Psoas muscle (tissue), 7 donors: ENCODE measurements at regions not wholly inside any gene's neighbourhood (a gene's known extent, or its start where the extent isn't known, plus 50 kb on each side); places are given as distances from the start of the nearest gene placed in this dataset.

Source experiments
- ATAC-seq, 4 donors: fragments of 200-7000 bp; cut with Tn5 transposase; one replicate each; pipeline ENCODE4 v1.9.1; 2020; ENCODE audit warnings: moderate library complexity in 3 of 4, mild to moderate bottlenecking in 2 of 4
- DNase-seq, 2 donors: peaks; one replicate each; pipeline ENCODE4 v3.0.0-alpha.2; 2020
- H3K27ac ChIP-seq: fragments of 200-600 bp; one replicate; pipeline ENCODE4 v1.8.0; 2022
- H3K27me3 ChIP-seq, 3 donors: fragments of 200-600 bp in 1 of 3; one replicate each; pipeline versions ENCODE4 v1.6.1 to v1.8.0; 2013 to 2022; ENCODE audit warnings: low read length in 2 of 3, mild to moderate bottlenecking in 2 of 3, moderate library complexity in 1 of 3; ENCODE audit not compliant: insufficient read depth in 3 of 3
- H3K36me3 ChIP-seq, 2 donors: fragments of 200-600 bp in 1 of 2; one replicate each; pipeline versions ENCODE4 v1.6.1 to v1.8.0; 2013 to 2022; ENCODE audit warnings: low read depth in 1 of 2, mild to moderate bottlenecking in 1 of 2, moderate library complexity in 1 of 2; ENCODE audit not compliant: insufficient read depth in 1 of 2
- H3K4me1 ChIP-seq: fragments of 200-600 bp; one replicate; pipeline ENCODE4 v1.8.0; 2022
- H3K4me3 ChIP-seq: fragments of 200-600 bp; one replicate; pipeline ENCODE4 v1.8.0; 2022; ENCODE audit warnings: mild to moderate bottlenecking
- H3K9me3 ChIP-seq: fragments of 200-600 bp; one replicate; pipeline ENCODE4 v1.8.0; 2022
- CTCF ChIP-seq: fragments of 200-600 bp; IDR thresholded peaks from one replicate; pipeline ENCODE4 v1.8.0; 2022; ENCODE audit warnings: antibody characterized with exemption
- WGBS, 3 donors: extraction: QIAGEN DNeasy Blood & Tissue Kit; methylation state at CpG; one replicate each; pipeline versions ENCODE4 v1.1.6 to v1.1.7; 2013; 5-methylcytosine and 5-hydroxymethylcytosine counted together
- intact Hi-C, 2 donors: fragments of 100-400 bp; cut with DNase I; formaldehyde crosslinking; loops; one replicate each; pipeline versions ENCODE4 v1.11.0 to v1.14.2; 2022
- donor health status: healthy with polysubstance abuse.
- donor health status: DM: no; HTN: no; CAD: no; lungs with moderate emphysema.
- donor health status: Bipolar disorder and iron deficiency.
- donor health status: healthy.
- donor health status: DM: yes; HTN: yes; CAD: no.
- donor health status: DM: no; HTN: no; CAD: no.
- donor health status: DM: yes; HTN: yes; CAD: no.

GRCh38 chr1:207971331-207972219, 60.6 kb upstream of the CD34 start:
- no peaks in the 10 kb centered on the region for H3K9me3 ChIP-seq
- TF ChIP-seq CTCF: no peak
- peaks cover 0 to 3% (median 0%) of the 10 kb centered on the region in 3 donors for H3K27me3 ChIP-seq
- H3K36me3 ChIP-seq: no peaks in the 10 kb centered on the region
- WGBS, 3 donors: 88 to 93% (median 89%) methylated on average over 10 of the region's 10 CpGs
- H3K4me1 ChIP-seq: no peaks in the 10 kb centered on the region
- no peak overlapping the region for H3K4me3 ChIP-seq
- no peak for ATAC-seq
- DNase-seq: no peak
- intact Hi-C loops: no loop called here
- H3K27ac ChIP-seq: no peak overlapping the region

- Histone ChIP-seq H3K36me3 (no peaks in the 10 kb centered on the region), H3K4me1 (no peaks in the 10 kb centered on the region), H3K27me3 (peaks cover 0 to 3% (median 0%) of the 10 kb centered on the region in 3 donors), H3K27ac (no peak overlapping the region), H3K9me3 (no peaks in the 10 kb centered on the region), H3K4me3 (no peak overlapping the region)
- no peak for TF ChIP-seq CTCF
- no peak for DNase-seq
- intact Hi-C loops: no loop called here
- WGBS, 3 donors: 81 to 83% (median 82%) methylated on average over 16 of the region's 16 CpGs
- no peak for ATAC-seq
These were observed 59.7 kb upstream of the CD34 start for GRCh38 chr1:207970329-207971233.

- Histone ChIP-seq H3K4me3 (no peak overlapping the region), H3K27ac (no peak overlapping the region), H3K27me3 (peaks cover 0 to 3% (median 0%) of the 10 kb centered on the region in 3 donors), H3K9me3 (no peaks in the 10 kb centered on the region), H3K4me1 (no peaks in the 10 kb centered on the region), H3K36me3 (no peaks in the 10 kb centered on the region)
- intact Hi-C loops: no loop called here
- WGBS, 3 donors: 96 to 98% (median 98%) methylated on average over 2 of the region's 2 CpGs
- DNase-seq: no peak
- no peak for ATAC-seq
- TF ChIP-seq CTCF: no peak
These were observed 58.6 kb upstream of the CD34 start for GRCh38 chr1:207969528-207969927.

- TF ChIP-seq CTCF: no peak
- Histone ChIP-seq H3K4me3 (no peak overlapping the region), H3K27me3 (peaks cover 0 to 3% (median 0%) of the 10 kb centered on the region in 3 donors), H3K27ac (no peak overlapping the region), H3K4me1 (no peaks in the 10 kb centered on the region), H3K36me3 (no peaks in the 10 kb centered on the region), H3K9me3 (no peaks in the 10 kb centered on the region)
- no peak for DNase-seq
- 67 to 76% (median 70%) methylated on average over 5 of the region's 5 CpGs for WGBS, 3 donors
- ATAC-seq: no peak
- intact Hi-C loops: no loop called here
These were observed 57.6 kb upstream of the CD34 start for GRCh38 chr1:207968521-207969009.
